ENCODE measurements at regions not wholly inside any gene's neighbourhood (a gene's known extent, or its start where the extent isn't known, plus 50 kb on each side); places are given as distances from the start of the nearest gene placed in this dataset.

- TF ChIP-seq CTCF (IDR thresholded peaks at IDR 0.05; ENCODE audit: extremely low read depth in 1 of 2, insufficient read depth in 1 of 2, low read depth in 1 of 2, low read length in 2 of 2) (no peak), EZH2 (IDR thresholded peaks at IDR 0.05; ENCODE audit: borderline replicate concordance, low read depth, low read length, severe bottlenecking) (no peak), MYC (IDR thresholded peaks at IDR 0.05; ENCODE audit: low read depth, low read length) (no peak), POLR2A (IDR thresholded peaks at IDR 0.05; ENCODE audit: low read depth, low read length) (no peak), GATA2 (IDR thresholded peaks at IDR 0.05; ENCODE audit: insufficient read depth, insufficient read length, low read depth, low read length) (no peak), POLR2AphosphoS5 (IDR thresholded peaks at IDR 0.05; ENCODE audit: insufficient read depth, low read depth, low read length) (no peak)
- TF ChIP-seq, protein P1, sequence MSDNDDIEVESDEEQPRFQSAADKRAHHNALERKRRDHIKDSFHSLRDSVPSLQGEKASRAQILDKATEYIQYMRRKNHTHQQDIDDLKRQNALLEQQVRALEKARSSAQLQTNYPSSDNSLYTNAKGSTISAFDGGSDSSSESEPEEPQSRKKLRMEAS (IDR thresholded peaks at IDR 0.05; ENCODE audit: insufficient read depth, insufficient read length) = no peak
Observed at GRCh38 chr4:176981551-176981950, 188.8 kb upstream of the VEGFC start.
